GM19455 (cell line): ENCODE measurements at regions not wholly inside any gene's neighbourhood (a gene's known extent, or its start where the extent isn't known, plus 50 kb on each side); places are given as distances from the start of the nearest gene placed in this dataset.

ENCODE experiments used
- ATAC-seq: cut with Tn5 transposase; IDR thresholded peaks from one replicate; pipeline ENCODE4 v1.9.1; 2021; ENCODE audit not compliant: unreplicated experiment

DNA sequence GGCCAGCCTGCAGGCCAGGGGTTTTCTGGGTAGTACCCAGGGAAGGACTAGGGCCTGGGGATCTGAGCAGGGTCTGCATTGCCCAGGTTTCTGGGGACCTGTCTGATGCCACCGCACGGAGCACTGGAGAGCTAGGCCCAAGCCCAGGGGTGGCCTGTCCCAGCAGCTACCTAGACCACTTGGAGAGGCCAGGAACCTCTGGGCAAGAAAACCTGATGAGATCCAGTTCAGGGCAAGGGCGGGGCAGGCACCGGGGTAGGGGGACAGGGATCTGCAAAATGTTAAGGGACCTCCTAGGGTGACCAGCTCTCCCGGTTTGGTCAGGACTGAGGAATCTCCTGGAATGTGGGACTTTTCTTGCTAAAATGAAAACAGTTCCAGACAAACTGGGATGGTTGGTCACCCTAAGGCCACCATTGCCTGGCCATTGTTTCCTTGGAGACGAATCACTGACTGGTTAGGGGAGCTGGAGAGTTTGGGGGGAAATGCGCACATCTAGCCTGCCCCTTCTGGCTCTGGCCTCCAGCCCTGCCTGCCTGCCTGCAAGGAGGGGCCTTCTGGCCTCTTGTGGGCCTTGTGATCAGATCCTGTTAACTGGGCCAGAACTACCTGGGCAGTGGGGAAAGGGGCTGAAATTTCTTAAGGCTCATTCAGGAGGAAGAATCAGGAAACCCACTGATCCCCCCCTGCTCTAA, 117.4 kb upstream of the TLE3 start:
- no peak for ATAC-seq

DNA sequence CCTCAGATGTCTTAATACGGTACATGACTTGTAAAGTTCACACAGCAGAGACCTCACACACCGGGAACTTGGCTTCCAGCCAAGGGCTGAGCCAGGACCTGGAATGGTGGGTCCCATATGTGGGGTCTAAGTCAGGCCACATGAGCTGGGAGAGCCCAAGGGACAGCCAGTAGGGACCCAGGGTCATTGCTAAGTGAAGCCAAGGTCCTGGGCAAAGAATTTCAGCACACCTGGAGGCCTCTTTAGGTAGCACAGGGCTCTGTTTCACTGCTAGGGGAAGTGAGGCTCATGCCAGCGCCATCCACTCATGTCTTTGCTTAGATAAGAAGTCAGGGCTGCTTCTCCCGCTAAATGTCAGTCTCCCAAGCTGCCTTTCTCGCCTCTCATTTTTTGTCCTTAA, 116.6 kb upstream of the TLE3 start:
- no peak for ATAC-seq

DNA sequence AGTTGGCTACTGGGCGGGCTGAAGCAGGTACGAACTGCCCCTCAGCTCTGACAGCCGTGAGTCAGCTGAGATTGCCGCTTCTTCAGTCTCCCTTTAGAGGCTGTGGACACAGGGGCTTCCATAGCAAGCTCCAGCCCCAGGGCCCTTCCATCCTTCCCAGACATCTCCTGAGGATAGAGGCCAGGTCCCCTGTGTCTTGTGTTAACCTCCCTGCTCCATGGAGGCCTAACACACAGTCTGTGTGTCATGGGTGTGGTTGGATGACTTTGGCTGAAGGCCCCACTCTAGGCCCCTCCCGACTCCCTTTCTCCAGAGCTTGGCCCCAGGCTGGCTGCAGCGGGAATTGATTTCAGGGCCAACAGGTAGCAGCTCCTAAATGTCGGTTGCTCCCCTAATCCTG, 116.1 kb upstream of the TLE3 start:
- ATAC-seq, result no peak

DNA sequence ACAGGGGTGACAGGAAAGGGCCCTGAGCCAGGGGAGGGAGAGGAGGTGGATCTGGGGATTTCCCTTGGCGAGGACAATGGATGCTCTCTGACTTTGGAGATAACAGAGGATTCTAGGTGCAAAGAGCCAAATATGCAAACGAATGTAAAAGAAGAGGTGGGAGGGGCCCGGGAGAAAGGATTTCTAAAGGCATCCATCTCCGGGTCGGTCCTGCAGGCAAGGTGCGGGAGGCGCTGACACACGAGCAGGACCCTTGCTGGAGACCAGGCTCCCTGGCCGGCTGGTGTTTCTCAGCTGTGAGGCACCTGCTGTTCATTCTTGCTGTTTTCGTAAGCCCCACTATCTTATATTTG, 115.2 kb upstream of the TLE3 start:
- no peak for ATAC-seq

DNA sequence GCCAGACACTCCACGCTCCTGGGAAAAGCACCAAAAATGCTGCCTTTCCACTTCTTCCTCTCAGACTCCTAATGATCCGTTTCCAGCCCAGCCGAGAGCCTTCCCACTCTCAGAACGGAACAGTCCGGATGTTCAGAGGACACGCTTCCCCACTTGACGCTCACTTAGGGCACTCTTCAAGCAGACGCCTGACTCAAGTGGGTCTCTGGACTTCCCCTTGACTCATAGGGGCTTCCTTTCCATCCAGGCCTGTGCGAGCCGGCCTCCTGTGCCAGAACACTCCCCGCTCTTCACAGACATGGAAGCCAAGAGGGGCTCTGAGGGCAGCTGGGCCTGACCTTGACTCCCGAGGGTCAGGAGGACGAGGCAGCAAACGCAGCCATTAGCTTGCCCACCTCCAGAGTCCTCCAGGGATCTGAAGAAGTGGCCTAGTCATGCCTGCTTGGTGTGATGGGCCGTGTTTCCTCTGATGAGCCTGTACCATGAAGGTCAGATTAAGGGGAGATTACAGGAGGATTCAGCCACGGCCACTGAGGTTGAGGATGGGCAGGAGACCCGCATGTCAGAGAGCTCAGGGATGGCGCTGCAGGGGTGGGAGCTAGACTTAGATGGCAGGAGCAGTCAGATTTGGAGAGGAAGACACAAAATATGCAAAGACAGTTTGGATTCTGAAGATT, 114.7 kb upstream of the TLE3 start:
- no peak for ATAC-seq

DNA sequence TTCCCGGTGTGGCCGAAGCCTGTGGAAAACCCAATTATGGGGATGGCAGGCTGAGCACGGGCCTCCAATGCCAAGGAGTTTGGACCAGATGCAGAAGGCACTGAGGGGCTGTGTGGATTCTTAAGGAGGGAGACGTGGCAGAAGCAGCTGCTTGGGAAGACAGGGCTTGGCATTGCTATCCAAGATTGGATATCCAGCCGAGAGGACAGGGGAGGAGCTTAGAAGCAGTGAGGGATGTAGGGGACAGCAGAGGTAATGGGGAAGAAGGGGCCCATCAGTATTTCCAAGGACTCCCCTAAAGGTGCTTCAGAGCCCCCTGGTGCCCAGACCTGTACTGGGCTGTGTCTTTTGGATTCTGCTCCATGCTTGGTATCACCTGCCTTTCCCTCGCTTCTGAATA, 112.8 kb upstream of the TLE3 start:
- no peak for ATAC-seq

DNA sequence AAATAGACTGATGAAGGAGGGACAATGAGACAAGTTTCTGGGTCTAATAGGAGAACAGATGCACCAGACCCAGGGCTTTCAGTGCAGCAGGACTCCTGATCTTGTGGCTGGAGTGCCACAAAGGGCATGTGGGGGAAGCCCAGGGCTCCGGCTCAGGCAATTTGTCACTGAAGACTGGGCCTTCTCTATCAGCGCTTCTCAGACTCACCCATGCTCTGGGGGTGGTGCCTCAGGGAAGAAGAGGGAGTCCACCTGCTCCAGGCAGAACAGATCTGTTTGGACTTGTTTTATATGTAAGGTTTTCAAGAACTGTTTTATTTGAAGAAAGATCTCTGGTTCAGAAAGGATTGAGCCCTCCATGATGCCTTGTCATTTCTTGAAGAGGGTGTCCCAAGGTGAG, 112.4 kb upstream of the TLE3 start:
- ATAC-seq, result no peak

DNA sequence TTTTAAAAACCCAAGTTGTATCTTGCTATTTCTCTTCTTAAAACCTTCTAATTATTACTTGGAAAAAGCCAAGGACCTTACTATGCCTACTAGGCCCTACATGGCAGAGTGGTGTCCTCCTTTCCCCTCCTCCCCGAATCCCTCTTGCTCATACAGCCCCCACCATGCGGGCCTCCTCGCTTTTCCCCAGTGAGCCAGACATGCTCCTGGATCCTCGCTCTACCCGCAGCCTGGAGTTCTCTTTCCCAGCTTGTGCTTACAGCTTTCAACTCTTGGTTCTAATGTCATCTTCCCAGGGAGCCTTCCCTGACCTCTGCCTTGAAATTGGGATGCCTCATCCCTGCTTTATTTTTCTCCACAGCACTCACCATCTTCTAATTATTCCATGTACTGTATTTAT, 111.8 kb upstream of the TLE3 start:
- no peak for ATAC-seq

DNA sequence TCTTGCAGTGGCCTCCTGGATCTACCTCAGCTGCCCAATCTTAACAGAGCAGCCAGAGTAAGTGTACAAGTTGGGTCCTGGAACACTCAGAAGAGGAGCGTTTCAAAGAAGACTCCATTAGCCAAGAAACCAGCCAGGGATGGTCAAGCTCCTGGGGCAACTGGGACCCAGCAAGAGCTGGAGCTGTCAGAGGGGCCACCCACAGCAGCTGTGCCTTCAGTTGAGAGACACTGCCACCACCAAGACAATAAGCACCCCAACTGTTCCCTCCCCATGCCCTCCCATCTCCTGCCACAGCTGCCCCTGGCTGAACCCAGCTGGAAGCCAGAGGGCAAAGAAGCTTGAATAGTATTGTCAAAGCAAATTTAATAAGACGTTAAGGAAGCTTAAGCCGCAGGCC, 110.6 kb upstream of the TLE3 start:
- no peak for ATAC-seq

DNA sequence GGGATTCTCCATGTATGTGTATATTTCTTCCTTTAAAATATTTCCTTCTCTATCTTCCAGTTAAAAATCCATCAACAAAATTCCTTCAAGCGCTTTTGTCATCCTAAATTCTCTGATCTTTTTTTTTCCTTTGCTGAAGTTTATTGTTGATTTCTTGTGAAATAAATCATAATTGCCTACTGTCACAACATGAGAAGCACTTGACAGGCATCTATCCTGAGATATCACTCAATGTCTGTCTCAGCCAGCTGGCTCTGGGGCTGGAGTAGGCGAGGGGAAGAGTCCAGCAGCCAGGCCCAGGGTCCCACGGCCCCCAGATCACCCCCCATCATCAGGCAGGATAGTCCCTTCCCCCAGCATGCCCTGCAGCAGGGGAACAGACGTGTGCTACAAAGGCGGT, 109.0 kb upstream of the TLE3 start:
- no peak for ATAC-seq

DNA sequence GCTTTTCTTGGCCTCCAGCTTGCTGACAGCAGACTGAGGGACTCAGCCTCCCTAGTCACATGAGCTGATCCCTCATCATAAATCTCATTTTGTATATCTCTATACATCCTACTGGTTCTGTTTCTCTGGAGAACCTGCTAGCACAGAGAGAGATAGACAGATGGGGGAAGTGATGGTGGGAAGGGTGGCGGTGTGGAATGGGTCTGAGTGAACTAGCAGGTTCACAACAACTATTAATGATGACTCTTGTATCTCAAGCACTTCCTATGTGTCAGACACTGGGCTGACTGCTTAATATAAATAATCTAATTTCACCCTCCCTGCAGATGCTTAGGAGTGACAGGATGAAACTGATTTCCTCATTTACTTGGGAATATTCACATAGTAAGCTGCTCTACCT, 106.9 kb upstream of the TLE3 start:
- no peak for ATAC-seq

DNA sequence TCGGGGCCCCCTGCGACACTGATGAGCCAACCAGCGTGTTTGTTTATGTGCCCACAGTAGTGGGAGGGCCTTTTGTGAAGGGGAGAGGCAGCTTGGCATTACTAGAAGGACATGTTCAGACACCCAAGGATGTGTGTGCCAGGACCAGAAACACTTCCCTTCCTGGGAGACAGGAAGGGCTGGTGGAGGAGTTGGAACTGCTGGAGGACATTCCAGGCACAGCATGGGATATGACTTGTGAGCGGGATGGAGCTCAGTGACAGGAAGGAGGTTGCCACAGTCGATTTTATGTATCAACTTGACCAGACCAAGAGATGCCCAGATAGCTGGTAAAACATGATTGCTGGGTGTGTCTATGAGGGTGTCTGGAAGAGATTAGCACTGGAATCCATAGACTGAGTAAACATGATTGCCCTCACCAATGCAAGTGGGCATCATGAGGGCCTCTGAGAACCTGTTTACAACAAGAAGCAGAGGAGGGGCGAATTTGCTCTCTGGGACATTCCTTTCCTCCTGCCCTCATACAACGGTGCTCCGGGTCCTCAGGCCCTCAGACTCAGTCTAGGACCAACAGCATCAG, 106.4 kb upstream of the TLE3 start:
- no peak for ATAC-seq

DNA sequence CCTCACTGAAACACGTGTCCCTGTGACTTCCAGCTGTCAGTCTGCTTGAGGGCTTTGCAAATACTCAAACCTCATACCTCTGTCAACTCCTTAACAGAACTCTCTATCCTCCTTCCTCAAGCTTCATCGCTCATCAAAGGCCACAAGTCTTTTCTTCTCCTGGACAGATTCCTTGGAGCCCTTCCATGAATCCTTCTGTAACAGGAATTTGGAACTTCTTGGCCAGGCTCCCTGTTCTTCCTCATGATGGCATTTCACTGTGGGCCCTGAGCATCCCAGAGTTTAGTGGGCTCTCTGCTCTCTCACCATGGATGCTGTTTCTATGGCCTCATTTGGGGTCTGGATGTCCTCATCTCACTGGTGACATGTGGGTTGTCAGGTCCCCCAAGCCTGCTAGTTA, 105.0 kb upstream of the TLE3 start:
- no peak for ATAC-seq

DNA sequence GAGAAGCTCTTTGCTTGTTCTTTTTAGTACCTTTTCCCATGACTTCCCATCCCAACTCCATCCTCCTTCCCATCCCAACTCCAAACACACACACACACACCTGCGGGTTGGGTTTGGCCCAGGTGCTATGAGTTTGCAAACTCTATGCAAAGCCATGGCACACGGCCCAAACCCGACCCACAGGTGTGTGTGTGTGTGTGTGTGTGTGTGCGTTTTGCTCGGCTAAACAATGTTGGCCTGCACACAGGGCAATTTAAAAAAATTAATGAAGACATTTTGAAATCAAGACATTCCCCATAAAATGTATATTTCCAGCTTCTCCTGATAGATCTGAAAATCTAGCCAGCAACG, 103.7 kb upstream of the TLE3 start:
- ATAC-seq, result no peak

DNA sequence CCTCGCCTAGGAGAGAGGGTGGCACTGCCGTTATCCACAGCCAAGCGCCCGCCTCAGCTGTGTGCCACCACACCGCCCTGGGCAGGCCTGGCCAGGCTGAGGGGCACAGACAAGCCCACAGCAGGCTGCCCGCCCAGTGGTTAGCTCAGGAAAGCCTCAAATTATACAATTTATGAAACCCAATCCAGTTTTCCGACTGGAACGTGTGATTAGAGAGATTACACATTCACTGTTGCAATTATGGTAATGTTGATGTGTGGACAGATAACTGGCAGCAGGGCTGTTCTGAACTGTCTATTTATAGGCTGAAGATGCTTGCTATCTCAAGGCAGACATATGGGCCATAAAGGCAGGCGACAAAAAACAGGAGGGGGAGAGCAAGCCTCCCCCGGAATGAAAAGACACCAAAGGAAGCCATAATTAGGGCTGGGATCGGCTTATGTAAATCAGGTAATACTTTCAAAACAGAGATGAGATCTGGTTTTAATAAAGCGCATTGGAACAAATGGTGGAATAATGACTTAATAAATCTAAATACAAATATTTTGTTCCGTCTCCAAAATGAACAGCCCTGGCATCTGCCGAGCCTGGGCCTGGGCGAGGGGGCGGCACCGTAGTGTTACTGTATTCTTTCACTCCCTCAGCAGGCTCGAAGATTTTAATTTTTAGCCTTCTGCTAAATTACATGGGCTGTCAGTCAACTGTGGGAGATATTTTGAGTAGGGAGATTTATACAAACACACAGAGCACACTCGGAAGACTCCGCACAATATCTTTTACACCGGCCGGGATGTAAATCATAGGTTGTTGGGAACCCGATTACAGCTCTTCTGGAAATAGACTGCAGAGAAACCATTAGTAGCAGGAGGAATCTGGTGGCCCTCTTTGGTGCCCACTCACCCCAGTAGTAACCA, 103.1 kb upstream of the TLE3 start:
- no peak for ATAC-seq

DNA sequence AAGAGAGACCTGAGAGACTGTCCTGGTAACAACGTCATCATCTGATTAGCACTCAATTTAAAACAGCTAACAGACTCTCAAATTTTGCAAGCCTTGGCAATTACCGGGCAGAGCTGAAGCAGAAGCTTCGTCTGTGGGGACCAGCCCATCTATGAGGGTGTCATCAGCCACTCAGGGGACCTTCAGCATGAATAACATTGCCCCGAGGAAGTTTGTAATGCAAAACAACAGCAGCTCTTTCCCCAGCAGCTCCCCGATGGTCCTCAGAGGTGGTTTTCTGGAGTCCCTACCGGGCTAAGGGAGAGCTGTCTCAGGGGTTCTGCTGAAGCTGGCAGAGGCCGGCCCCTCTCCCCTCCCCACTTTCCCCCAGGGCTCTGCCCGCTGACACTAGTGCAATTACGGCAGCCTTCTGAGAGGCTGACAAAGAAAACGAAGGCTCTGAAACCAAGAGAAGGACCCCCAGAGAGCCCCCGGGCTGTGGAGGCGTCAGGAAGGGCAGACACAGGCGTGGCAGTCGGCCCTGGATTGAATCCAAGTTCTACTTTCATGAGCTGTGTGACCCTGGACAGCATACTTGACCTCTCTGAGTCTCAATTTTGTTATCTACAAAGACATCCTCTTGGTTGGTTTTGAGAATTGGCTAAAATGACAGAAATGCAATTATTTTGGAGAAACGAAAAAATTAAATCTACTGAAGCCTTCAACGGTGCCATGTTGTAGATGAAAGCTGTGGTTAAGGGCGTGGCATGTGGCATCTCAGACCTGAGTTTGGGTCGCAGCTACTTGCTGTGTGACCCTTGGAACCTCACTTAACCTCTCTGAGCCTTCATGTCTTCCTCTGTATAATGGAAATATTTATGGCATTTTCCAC, 102.1 kb upstream of the TLE3 start:
- no peak for ATAC-seq

DNA sequence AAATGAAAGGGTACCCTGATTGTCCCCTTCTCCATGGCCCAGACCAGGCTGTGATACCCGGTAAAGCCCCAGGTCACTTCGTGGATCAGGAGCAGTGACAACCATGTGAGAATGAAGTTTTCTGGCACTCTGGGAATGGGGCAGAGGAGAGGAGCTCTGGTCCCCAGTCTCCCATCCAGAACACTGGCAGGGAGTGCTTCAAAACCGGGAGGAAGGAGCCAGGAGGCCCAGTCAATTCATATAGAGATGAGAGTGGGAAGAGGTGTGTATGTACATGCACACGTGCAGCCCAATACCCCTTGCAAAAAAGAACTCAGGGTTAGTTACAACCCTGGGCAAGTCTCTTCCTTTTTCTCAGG, 101.4 kb upstream of the TLE3 start:
- ATAC-seq, result no peak

DNA sequence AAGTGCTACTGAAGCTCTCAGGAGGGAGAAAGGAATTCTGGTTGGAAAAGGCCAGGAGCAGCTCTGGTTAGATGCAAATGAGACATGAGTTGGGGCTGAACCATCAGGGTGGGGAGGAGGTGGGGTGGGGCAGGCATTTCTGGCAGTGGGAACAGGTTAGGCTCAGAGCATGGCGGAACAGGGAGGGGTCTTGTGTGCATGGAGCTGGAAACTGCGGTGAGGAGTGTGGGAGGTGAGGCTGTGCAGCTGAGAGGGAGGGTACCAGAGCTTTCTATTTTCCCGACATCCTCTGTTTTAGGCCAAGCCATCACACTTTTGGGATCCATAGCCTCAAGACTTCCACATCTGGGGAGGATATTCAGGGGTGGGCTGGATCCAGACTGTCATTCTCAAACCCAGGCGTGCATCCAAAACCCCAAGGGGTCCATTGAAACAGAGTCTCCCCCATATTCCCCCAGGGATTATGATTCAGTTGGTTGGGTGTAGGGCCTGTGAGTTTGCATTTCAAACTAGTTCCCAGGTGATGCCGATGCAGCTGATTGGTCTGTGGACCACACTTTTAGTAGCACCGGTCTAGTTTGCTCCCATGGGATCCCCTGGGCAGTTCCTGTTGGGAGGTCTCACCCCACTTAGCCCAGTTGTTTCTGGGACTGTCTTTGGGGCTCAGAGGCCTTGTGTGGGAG, 100.9 kb upstream of the TLE3 start:
- no peak for ATAC-seq

DNA sequence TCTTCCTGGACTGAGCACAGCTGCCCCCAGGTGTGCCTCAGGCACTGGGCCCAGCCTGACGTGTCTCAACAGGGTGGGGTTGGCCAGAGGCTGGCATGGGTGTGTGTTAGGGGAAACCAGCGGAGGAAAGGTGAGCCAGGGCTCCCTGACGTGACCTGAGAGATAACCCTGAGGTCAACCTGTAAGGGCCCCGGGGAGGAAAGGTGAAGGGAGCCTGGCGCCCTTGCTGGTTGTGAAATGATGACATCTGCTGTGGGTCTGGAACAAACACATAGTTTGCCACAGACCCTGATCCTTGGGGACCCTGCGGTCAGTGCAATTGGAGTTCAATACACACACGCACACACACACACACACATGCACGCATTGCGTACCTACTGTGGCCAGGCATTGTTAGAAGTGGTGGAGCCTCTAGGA, 100.2 kb upstream of the TLE3 start:
- no peak for ATAC-seq

DNA sequence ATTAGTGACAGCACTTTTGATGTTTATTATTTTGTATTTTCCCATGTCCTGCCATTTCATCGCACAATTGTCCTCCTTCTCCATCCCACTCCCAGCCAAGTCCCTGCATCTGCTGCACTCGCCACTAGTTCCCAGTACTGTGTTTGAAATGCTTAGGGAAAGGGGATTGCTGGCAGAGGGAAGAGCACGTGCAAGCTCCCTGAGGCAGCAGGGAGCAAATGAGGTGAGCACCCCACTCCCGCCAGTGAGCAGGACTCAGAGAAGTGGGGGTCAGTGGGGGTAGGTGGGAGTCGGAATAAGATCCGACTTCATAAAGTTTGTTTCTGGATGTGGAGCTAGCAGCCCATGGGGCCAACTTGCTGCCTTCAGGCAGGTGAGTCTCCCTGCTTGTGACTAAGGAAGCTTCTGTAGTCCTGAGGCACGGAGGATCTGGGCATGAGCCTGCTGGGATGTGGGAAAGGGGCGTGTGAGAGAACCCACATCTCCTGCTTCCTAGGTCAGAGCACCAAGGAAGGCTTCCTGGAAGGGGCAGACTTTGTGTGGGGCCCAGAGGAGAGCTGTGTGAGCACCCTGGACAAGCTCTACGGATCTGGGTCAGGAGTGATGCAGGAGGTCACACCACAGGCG, 99.7 kb upstream of the TLE3 start:
- ATAC-seq, result no peak
